Neural cell (in vitro differentiated cells): ENCODE measurements at regions not wholly inside any gene's neighbourhood (a gene's known extent, or its start where the extent isn't known, plus 50 kb on each side); places are given as distances from the start of the nearest gene placed in this dataset.
A peak's percentile ranks its signal among the peaks of the same experiment; 100 is the strongest.

Source experiments
- H2AFZ ChIP-seq: fragments of 200-600, 300-800 bp; sonication (generic), shearing (Covaris generic); 2 replicates; pipeline ENCODE4 v1.6.0; 2014; ENCODE audit warnings: low read depth, mild to moderate bottlenecking, antibody characterized with exemption, low read length, moderate library complexity
- H3F3A ChIP-seq: fragments of 200-600 bp; shearing (Covaris generic); 2 replicates; pipeline ENCODE4 v1.6.1; 2016; ENCODE audit warnings: mild to moderate bottlenecking, moderate library complexity, mixed read lengths, antibody characterized with exemption, low read length; ENCODE audit not compliant: insufficient read depth, poor library complexity, severe bottlenecking
- H3K27ac ChIP-seq: fragments of 200-600, 300-800 bp; sonication (generic), shearing (Covaris generic); 2 replicates; pipeline ENCODE4 v1.5.1; 2014; ENCODE audit warnings: mild to moderate bottlenecking, low read length, moderate library complexity
- H3K27me3 ChIP-seq: fragments of 300-800, 200-600 bp; sonication (generic), shearing (Covaris generic); 2 replicates; pipeline ENCODE4 v1.6.0; 2014; ENCODE audit warnings: mild to moderate bottlenecking, low read depth, low read length, moderate library complexity; ENCODE audit not compliant: insufficient read depth
- H3K36me3 ChIP-seq: fragments of 300-800, 200-600 bp; sonication (generic), shearing (Covaris generic); 2 replicates; pipeline ENCODE4 v1.5.1; 2014; ENCODE audit warnings: mild to moderate bottlenecking, antibody characterized with exemption, low read length, moderate library complexity; ENCODE audit not compliant: insufficient read depth
- H3K4me2 ChIP-seq: fragments of 300-800, 200-600 bp; sonication (generic), shearing (Covaris generic); 2 replicates; pipeline ENCODE4 v1.6.0; 2014; ENCODE audit warnings: mild to moderate bottlenecking, low read length
- H3K4me3 ChIP-seq: fragments of 300-800, 200-600 bp; sonication (generic), shearing (Covaris generic); 2 replicates; pipeline ENCODE4 v1.5.1; 2014; ENCODE audit warnings: mild to moderate bottlenecking, low read length, moderate library complexity
- H3K79me2 ChIP-seq: fragments of 200-600 bp; shearing (Covaris generic); replicated peaks from 2 replicates; pipeline ENCODE4 v1.6.0; 2014; ENCODE audit warnings: mild to moderate bottlenecking, low read length, moderate library complexity; ENCODE audit not compliant: insufficient read depth
- H3K9ac ChIP-seq: fragments of 300-800, 200-600 bp; sonication (generic), shearing (Covaris generic); 2 replicates; pipeline ENCODE4 v1.6.1; 2016; ENCODE audit warnings: mild to moderate bottlenecking, low read length, mixed read lengths
- H3K9me2 ChIP-seq: fragments of 200-600 bp; shearing (Covaris generic); 2 replicates; pipeline ENCODE4 v1.6.1; 2016; ENCODE audit warnings: mild to moderate bottlenecking, low read length, mixed read lengths; ENCODE audit not compliant: insufficient read depth
- H3K9me3 ChIP-seq: fragments of 200-600, 300-800 bp; sonication (generic), shearing (Covaris generic); 2 replicates; pipeline ENCODE4 v1.6.1; 2016; ENCODE audit warnings: mild to moderate bottlenecking, mixed run types, low read length, moderate library complexity, mixed read lengths
- H4K20me1 ChIP-seq: fragments of 200-600 bp; shearing (Covaris generic); 2 replicates; pipeline ENCODE4 v1.6.1; 2016; ENCODE audit warnings: mild to moderate bottlenecking, mixed run types; ENCODE audit not compliant: insufficient read depth
- EP300 ChIP-seq: fragments of 450-650 bp; conservative IDR thresholded peaks from 2 replicates; pipeline ENCODE4 v1.6.1; 2014; ENCODE audit warnings: antibody characterized with exemption, mild to moderate bottlenecking, moderate library complexity; ENCODE audit not compliant: poor library complexity, severe bottlenecking
- EZH2 ChIP-seq: fragments of 200-600, 300-800 bp; shearing (Covaris generic), sonication (generic); IDR thresholded peaks from 2 replicates; pipeline ENCODE4 v1.6.1; 2014; ENCODE audit warnings: antibody characterized with exemption, low read length, borderline replicate concordance, mild to moderate bottlenecking; ENCODE audit not compliant: insufficient read depth, poor library complexity, severe bottlenecking
- MXI1 ChIP-seq: fragments of 450-650 bp; conservative IDR thresholded peaks from 2 replicates; pipeline ENCODE4 v1.6.1; 2014; ENCODE audit warnings: antibody characterized with exemption, mild to moderate bottlenecking; ENCODE audit not compliant: poor library complexity, severe bottlenecking
- POLR2AphosphoS5 ChIP-seq: IDR thresholded peaks from 2 replicates; pipeline ENCODE4 v1.6.1; 2012
- RAD21 ChIP-seq: fragments of 450-650 bp; conservative IDR thresholded peaks from 2 replicates; pipeline ENCODE4 v1.6.1; 2014; ENCODE audit warnings: antibody characterized with exemption, mild to moderate bottlenecking, moderate library complexity
- REST ChIP-seq: IDR thresholded peaks from 2 replicates; pipeline ENCODE4 v1.6.1; 2012; ENCODE audit warnings: borderline replicate concordance
- SMC3 ChIP-seq: fragments of 450-650 bp; conservative IDR thresholded peaks from 2 replicates; pipeline ENCODE4 v1.6.1; 2014; ENCODE audit warnings: antibody characterized with exemption, mild to moderate bottlenecking, moderate library complexity; ENCODE audit not compliant: poor library complexity
- TAF1 ChIP-seq: IDR thresholded peaks from 2 replicates; pipeline ENCODE4 v1.6.1; 2012; ENCODE audit warnings: low read depth
- TF ChIP-seq, protein P1 (sequence below): fragments of 450-650 bp; IDR thresholded peaks from 2 replicates; pipeline ENCODE4 v1.5.1; 2014; ENCODE audit warnings: antibody characterized with exemption, mild to moderate bottlenecking, moderate library complexity; ENCODE audit not compliant: poor library complexity, severe bottlenecking

DNA sequence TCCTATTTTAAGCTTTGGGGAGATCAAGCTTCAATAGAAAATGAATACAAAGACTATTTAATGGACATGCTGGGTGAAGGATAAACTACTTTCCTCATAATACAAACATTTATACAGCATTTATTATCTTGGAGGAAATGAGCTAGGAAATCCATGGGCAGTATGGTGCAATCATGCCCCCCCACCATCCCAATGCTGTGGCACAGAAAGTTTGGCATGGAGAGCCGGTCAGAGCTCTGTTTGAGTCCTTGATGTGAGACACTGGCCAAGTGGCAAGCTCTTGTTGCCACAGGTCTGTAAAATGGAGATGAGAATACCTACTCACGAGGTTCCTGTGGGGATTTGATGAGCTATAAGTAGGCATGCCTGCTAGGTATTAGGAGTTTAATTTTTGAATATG, 120.6 kb downstream of the MAB21L3 start:
- Histone ChIP-seq H3K27me3 (no peaks in the 10 kb centered on the region), H4K20me1 (no peaks in the 10 kb centered on the region), H3K9me2 (no peaks in the 10 kb centered on the region), H3K27ac (no peak overlapping the region), H3K4me2 (no peak overlapping the region), H3K79me2 (no peaks in the 10 kb centered on the region), H2AFZ (no peak overlapping the region), H3K9me3 (no peaks in the 10 kb centered on the region), H3F3A (no peaks in the 10 kb centered on the region), H3K4me3 (no peak overlapping the region), H3K9ac (no peak overlapping the region), H3K36me3 (no peaks in the 10 kb centered on the region)
- no peak for TF ChIP-seq EZH2
- TF ChIP-seq SMC3: no peak
- TF ChIP-seq MXI1: no peak
- TF ChIP-seq, protein P1, sequence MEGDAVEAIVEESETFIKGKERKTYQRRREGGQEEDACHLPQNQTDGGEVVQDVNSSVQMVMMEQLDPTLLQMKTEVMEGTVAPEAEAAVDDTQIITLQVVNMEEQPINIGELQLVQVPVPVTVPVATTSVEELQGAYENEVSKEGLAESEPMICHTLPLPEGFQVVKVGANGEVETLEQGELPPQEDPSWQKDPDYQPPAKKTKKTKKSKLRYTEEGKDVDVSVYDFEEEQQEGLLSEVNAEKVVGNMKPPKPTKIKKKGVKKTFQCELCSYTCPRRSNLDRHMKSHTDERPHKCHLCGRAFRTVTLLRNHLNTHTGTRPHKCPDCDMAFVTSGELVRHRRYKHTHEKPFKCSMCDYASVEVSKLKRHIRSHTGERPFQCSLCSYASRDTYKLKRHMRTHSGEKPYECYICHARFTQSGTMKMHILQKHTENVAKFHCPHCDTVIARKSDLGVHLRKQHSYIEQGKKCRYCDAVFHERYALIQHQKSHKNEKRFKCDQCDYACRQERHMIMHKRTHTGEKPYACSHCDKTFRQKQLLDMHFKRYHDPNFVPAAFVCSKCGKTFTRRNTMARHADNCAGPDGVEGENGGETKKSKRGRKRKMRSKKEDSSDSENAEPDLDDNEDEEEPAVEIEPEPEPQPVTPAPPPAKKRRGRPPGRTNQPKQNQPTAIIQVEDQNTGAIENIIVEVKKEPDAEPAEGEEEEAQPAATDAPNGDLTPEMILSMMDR: no peak
- no peak for TF ChIP-seq EP300
- no peak for TF ChIP-seq TAF1
- no peak for TF ChIP-seq POLR2AphosphoS5
- no peak for TF ChIP-seq RAD21
- TF ChIP-seq REST: no peak

- no peaks in the 10 kb centered on the region for H3K9me2 ChIP-seq
- no peaks in the 10 kb centered on the region for H3F3A ChIP-seq
- no peaks in the 10 kb centered on the region for H4K20me1 ChIP-seq
- no peak overlapping the region for H3K4me3 ChIP-seq
- H3K36me3 ChIP-seq: no peaks in the 10 kb centered on the region
- H3K4me2 ChIP-seq: no peak overlapping the region
- no peak overlapping the region for H3K27ac ChIP-seq
- H3K9me3 ChIP-seq: no peaks in the 10 kb centered on the region
- H3K9ac ChIP-seq: no peak overlapping the region
- H2AFZ ChIP-seq: no peak overlapping the region
- H3K79me2 ChIP-seq: no peaks in the 10 kb centered on the region
- no peaks in the 10 kb centered on the region for H3K27me3 ChIP-seq
- TF ChIP-seq EP300 (no peak), MXI1 (no peak), RAD21 (no peak), REST (no peak), TAF1 (no peak), POLR2AphosphoS5 (no peak), EZH2 (no peak), SMC3 (peak; percentile 44)
- TF ChIP-seq, protein P1: peak; percentile 30
Measured at GRCh38 chr1:116232989-116233514, 121.9 kb downstream of the MAB21L3 start.
